Upper lobe of right lung (tissue), 1 donor: ENCODE measurements at regions not wholly inside any gene's neighbourhood (a gene's known extent, or its start where the extent isn't known, plus 50 kb on each side); places are given as distances from the start of the nearest gene placed in this dataset.

Experiments
- ATAC-seq: fragments of 200-7000 bp; cut with Tn5 transposase; one replicate; pipeline ENCODE4 v1.9.1; 2020; ENCODE audit warnings: mild to moderate bottlenecking, moderate library complexity
- DNase-seq: peaks from one replicate; pipeline ENCODE4 v3.0.0-alpha.2; 2020
- H3K27ac ChIP-seq: fragments of 200-600 bp; one replicate; pipeline ENCODE4 v1.8.0; 2022
- H3K27me3 ChIP-seq: fragments of 200-600 bp; one replicate; pipeline ENCODE4 v1.8.0; 2022; ENCODE audit warnings: mild to moderate bottlenecking
- H3K36me3 ChIP-seq: fragments of 200-600 bp; one replicate; pipeline ENCODE4 v1.8.0; 2022
- H3K4me1 ChIP-seq: fragments of 200-600 bp; one replicate; pipeline ENCODE4 v1.8.0; 2022
- H3K4me3 ChIP-seq: fragments of 200-600 bp; one replicate; pipeline ENCODE4 v1.8.0; 2022; ENCODE audit warnings: mild to moderate bottlenecking
- H3K9me3 ChIP-seq: fragments of 200-600 bp; one replicate; pipeline ENCODE4 v1.8.0; 2022
- intact Hi-C: fragments of 100-400 bp; cut with DNase I; formaldehyde crosslinking; loops from one replicate; pipeline ENCODE4 v1.11.0; 2022
- TF ChIP-seq, protein P1 (sequence below): fragments of 200-600 bp; IDR thresholded peaks from one replicate; pipeline ENCODE4 v1.8.0; 2022; ENCODE audit warnings: antibody characterized with exemption
- donor health status: DM: no; HTN: yes; CAD: no; lungs with severe emphysema.

DNA sequence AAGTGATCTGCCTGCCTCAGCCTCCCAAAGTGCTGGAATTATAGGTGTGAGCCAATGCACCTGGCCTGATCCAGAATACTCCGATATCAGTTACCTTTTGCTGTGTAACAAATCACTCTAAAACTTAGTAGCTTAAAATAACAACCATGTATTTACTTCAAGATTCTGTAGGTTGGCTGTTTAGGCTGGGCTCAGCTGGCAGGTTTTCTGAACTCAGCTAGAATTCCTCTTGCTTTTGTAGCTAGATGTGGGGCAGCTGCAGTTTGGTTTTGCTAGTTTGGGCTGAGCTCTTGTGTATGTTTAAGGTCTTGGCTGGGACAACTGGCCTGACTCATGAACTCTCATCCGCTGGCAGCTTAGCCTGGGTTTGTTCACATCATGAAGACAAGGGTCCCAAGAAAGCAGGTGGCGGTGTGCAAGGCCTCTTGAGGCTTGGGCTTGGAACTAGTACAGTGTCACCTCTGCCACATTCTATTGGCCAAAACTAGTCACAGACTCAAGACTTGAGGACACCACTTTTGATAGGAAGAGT lies 138.3 kb upstream of the SHB start:
- DNase-seq, result no peak
- no peaks in the 10 kb centered on the region for H3K36me3 ChIP-seq
- no peak overlapping the region for H3K27ac ChIP-seq

GRCh38 chr9:38205279-38205678 lies 136.3 kb upstream of the SHB start:
- no peak overlapping the region for H3K27ac ChIP-seq
- intact Hi-C loops, result loop anchor here (10.0 kb wide), 1 partner anchor 60 kb away; no protein-coding TSS in a partner anchor
- ATAC-seq (no peak), DNase-seq (no peak)
- no peaks in the 10 kb centered on the region for H3K36me3 ChIP-seq
- TF ChIP-seq, protein P1, sequence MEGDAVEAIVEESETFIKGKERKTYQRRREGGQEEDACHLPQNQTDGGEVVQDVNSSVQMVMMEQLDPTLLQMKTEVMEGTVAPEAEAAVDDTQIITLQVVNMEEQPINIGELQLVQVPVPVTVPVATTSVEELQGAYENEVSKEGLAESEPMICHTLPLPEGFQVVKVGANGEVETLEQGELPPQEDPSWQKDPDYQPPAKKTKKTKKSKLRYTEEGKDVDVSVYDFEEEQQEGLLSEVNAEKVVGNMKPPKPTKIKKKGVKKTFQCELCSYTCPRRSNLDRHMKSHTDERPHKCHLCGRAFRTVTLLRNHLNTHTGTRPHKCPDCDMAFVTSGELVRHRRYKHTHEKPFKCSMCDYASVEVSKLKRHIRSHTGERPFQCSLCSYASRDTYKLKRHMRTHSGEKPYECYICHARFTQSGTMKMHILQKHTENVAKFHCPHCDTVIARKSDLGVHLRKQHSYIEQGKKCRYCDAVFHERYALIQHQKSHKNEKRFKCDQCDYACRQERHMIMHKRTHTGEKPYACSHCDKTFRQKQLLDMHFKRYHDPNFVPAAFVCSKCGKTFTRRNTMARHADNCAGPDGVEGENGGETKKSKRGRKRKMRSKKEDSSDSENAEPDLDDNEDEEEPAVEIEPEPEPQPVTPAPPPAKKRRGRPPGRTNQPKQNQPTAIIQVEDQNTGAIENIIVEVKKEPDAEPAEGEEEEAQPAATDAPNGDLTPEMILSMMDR, result no peak
- H3K9me3 ChIP-seq, result peaks cover 3% of the 10 kb centered on the region
- H3K27me3 ChIP-seq, result no peaks in the 10 kb centered on the region
- no peak overlapping the region for H3K4me3 ChIP-seq
- H3K4me1 ChIP-seq, result no peaks in the 10 kb centered on the region

More for the DNA sequence above, 138.3 kb upstream of the SHB start:
- H3K27me3 ChIP-seq, result no peaks in the 10 kb centered on the region
- intact Hi-C loops, result loop anchor here (10.0 kb wide), 1 partner anchor 57 kb away; no protein-coding TSS in a partner anchor
- no peak overlapping the region for H3K4me3 ChIP-seq
- H3K9me3 ChIP-seq, result peaks cover 3% of the 10 kb centered on the region
- TF ChIP-seq, protein P1, result no peak
- ATAC-seq, result no peak
- H3K4me1 ChIP-seq, result no peaks in the 10 kb centered on the region

- DNase-seq, result no peak
- no peak overlapping the region for H3K27ac ChIP-seq
- no peak for ATAC-seq
Observed at GRCh38 chr9:38202336-38202938, 133.4 kb upstream of the SHB start.

GRCh38 chr9:38201844-38202243 lies 132.8 kb upstream of the SHB start:
- no peaks in the 10 kb centered on the region for H3K4me1 ChIP-seq
- no peak overlapping the region for H3K4me3 ChIP-seq
- TF ChIP-seq, protein P1, result no peak
- H3K36me3 ChIP-seq, result no peaks in the 10 kb centered on the region
- ATAC-seq (no peak), DNase-seq (no peak)
- H3K27me3 ChIP-seq, result no peaks in the 10 kb centered on the region
- H3K27ac ChIP-seq, result no peak overlapping the region
- intact Hi-C loops, result loop anchor here (10.0 kb wide), 1 partner anchor 63 kb away; no protein-coding TSS in a partner anchor
- H3K9me3 ChIP-seq, result no peaks in the 10 kb centered on the region

More at GRCh38 chr9:38202336-38202938, 133.4 kb upstream of the SHB start:
- Histone ChIP-seq H3K4me3 (no peak overlapping the region), H3K27me3 (no peaks in the 10 kb centered on the region), H3K36me3 (no peaks in the 10 kb centered on the region), H3K9me3 (peaks cover under 1% of the 10 kb centered on the region), H3K4me1 (no peaks in the 10 kb centered on the region)
- TF ChIP-seq, protein P1, result no peak
- intact Hi-C loops, result loop anchor here (10.0 kb wide), 1 partner anchor 62 kb away; no protein-coding TSS in a partner anchor

DNA sequence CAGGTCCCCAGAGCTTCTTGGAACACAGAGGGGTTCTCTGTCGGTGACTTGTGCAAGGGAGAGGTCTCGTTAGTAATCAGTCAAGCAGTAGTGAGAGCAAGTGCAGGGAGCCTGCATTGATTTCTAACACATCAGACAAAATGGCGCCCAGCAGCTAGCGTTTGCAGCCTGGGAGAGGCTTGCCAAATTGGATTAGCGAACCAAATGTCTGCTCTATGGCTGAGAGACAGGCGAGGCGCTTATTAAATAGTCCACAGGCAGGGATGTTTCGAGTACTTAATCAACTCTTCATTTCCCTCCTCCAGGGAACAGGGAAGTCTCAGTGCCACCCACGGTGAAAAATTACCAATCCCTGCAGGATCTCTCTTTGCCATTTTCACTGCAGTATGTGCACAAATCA lies 131.4 kb upstream of the SHB start:
- H3K27me3 ChIP-seq, result no peaks in the 10 kb centered on the region
- H3K36me3 ChIP-seq, result no peaks in the 10 kb centered on the region
- no peak overlapping the region for H3K27ac ChIP-seq
- TF ChIP-seq, protein P1, result no peak
- no peak overlapping the region for H3K4me3 ChIP-seq
- ATAC-seq (no peak), DNase-seq (no peak)
- no peaks in the 10 kb centered on the region for H3K4me1 ChIP-seq
- no peaks in the 10 kb centered on the region for H3K9me3 ChIP-seq
- intact Hi-C loops, result loop anchor here (10.0 kb wide), 1 partner anchor 64 kb away; no protein-coding TSS in a partner anchor
